GM18505 (cell line): ENCODE measurements at regions not wholly inside any gene's neighbourhood (a gene's known extent, or its start where the extent isn't known, plus 50 kb on each side); places are given as distances from the start of the nearest gene placed in this dataset.

Experiments used
- ATAC-seq: cut with Tn5 transposase; IDR thresholded peaks from one replicate; pipeline ENCODE4 v1.9.1; 2021; ENCODE audit not compliant: unreplicated experiment
- POLR2A ChIP-seq: IDR thresholded peaks from 4 replicates; pipeline ENCODE4 v1.6.1; 2011; ENCODE audit warnings: borderline replicate concordance; ENCODE audit not compliant: insufficient read depth, insufficient read length; ENCODE audit errors: extremely low read depth

- no peak for ATAC-seq
- TF ChIP-seq POLR2A, result no peak
Measured at GRCh38 chr14:46053221-46053620, 598.4 kb downstream of the RPL10L start.

GRCh38 chr14:46051796-46052195, 599.8 kb downstream of the RPL10L start:
- no peak for TF ChIP-seq POLR2A
- no peak for ATAC-seq

DNA sequence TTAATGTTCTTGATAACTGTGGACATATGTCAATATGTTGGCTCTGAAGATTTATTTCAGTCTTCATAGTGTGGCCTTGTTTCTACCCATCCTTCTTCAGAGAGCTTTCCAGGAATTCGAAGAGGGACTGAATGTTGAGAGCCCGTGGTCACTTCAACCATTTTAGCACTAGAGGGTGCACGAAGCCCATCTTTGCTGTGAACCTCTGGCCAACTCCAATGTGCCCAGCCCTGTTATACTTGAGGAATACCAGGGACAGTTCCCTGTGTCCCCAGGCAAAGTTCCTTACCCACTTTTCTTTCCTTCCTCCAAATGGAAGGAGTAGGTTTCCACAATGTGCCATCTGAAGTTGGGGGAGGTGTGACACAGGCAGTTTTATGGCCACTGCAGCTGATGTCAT, 603.5 kb downstream of the RPL10L start:
- TF ChIP-seq POLR2A, result no peak
- ATAC-seq, result no peak

DNA sequence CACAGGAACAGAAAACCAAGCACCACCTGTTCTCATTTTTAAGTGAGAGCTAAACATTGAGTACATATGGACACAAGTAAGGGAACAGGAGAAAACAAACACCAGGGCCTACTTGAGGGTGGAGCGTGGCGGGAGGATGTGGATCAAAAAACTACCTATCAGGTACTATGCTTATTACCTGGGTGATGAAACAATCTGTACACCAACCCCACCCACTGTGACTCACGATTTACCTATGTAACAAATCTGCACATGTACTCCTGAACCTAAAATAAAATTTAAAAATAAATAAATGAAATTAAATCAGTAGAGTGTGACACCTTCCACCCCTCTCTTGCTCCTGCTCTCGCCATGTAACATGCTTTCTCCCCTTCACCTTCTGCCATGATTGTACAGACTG, 615.5 kb downstream of the RPL10L start:
- ATAC-seq, result no peak

GRCh38 chr14:46034305-46034704, 617.3 kb downstream of the RPL10L start:
- no peak for ATAC-seq

More for the DNA sequence above, 615.5 kb downstream of the RPL10L start:
- no peak for TF ChIP-seq POLR2A

DNA sequence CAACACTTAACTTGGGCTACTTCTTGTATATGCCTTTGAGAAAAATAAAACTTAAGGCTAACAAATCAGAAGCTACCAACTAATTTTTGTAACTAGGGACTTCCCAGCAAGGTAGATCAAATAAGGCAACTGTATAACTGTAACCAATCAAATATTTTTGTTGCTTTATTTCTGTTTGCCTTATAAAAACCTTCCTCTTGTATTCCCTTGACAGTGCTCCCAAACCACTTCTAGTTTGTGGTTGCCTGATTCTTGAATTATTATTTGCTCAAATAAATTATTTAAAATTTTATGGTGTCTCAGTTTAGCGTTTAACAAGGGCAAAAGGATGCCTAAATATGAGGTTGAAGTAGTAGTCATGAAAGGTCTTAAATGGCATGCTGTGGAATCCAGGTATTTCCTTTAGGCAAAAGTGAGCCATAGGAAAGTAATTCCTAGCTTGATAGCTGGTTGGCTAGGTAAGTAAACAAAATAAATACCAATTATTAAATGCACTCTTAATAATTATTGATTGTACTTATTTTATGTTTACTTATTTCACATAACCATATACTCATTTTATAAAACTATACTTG, 632.6 kb downstream of the RPL10L start:
- no peak for ATAC-seq

More at GRCh38 chr14:46034305-46034704, 617.3 kb downstream of the RPL10L start:
- TF ChIP-seq POLR2A, result no peak

GRCh38 chr14:46008348-46008747, 643.2 kb downstream of the RPL10L start:
- no peak for TF ChIP-seq POLR2A
- ATAC-seq, result no peak

More for the DNA sequence above, 632.6 kb downstream of the RPL10L start:
- no peak for TF ChIP-seq POLR2A

GRCh38 chr14:45998554-45998953, 653.0 kb downstream of the RPL10L start:
- ATAC-seq, result no peak
- TF ChIP-seq POLR2A, result no peak

- TF ChIP-seq POLR2A, result no peak
- ATAC-seq, result no peak
Measured at GRCh38 chr14:45990252-45990651, 661.3 kb downstream of the RPL10L start.

DNA sequence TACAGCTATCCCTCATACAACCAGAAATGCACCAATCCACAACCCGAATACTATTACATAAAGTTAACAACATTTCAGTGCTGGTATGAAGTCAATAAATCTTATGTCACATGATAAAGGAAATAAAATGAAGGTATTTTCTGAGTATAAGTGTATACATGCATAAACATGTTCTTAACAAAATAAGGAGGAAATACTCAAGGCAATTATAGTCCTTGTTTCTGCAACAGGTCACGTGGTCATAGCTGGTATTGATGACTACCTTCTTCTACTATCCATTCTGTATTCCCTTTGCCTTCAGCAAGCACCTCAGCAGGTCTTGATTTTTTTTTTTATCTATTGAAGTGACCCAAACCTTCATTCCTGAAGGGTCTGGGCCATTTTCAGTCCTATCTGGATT, 675.6 kb downstream of the RPL10L start:
- no peak for ATAC-seq
- no peak for TF ChIP-seq POLR2A

DNA sequence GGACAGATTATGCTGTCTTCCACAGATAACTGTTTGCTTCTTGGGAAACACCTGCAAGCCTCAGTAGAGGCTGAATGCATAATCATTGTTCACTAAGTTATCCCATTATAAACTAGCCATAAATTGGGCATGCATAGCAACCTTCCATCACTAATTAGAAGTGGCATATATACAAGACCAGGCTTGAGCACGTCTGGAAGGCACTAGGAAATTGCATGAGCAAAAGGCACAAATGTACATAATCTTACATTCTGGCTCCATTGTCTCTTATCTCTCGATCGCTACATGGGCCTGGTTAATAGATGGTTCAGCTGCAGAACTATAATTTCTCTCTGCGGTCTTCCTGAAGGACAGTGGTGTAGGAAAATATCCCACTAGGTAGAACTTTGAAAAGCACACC, 679.2 kb downstream of the RPL10L start:
- no peak for ATAC-seq
- no peak for TF ChIP-seq POLR2A

- no peak for ATAC-seq
- no peak for TF ChIP-seq POLR2A
Measured at GRCh38 chr14:45970621-45971020, 681.0 kb downstream of the RPL10L start.

DNA sequence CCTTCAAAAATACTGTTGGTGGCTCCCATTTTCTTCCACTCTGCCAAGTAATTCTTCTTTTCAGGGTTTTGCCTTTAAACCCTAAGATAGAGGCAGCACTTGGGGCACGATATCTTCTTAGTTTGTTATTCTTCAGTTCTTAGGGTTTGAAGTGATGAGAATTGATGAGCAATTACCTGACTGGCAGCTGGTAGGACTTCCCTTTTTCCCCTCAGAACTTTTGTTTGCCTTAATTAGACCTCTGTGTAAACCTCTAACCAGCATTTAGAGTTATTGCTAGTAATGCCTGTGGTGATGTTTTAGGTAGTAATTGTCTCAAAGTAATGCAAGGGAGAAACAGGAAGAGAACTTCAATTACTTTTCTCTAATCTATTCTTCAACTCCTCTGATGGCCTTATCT, 683.5 kb downstream of the RPL10L start:
- ATAC-seq, result no peak
- TF ChIP-seq POLR2A, result no peak

DNA sequence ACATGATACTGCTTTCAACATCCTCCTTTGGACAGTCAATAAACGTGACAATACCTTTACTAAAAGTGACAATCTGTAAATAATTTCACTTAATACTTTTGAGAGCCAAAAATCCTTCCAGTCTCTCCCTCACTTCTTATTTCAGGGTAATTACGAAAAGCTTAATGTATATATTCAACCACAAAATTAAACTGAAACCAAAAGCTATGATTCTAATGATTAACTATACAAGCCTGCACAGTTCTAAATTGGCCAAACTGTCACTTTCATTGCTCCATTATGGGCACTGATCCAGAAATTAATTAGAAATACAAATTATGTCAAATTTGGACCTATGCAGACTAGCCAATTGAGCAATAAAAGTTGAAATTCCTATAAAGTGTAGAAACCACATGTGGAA, 696.5 kb upstream of the MIS18BP1 start:
- no peak for TF ChIP-seq POLR2A
- ATAC-seq, result no peak

- TF ChIP-seq POLR2A, result no peak
- no peak for ATAC-seq
Measured at GRCh38 chr14:45947830-45948229, 694.8 kb upstream of the MIS18BP1 start.

DNA sequence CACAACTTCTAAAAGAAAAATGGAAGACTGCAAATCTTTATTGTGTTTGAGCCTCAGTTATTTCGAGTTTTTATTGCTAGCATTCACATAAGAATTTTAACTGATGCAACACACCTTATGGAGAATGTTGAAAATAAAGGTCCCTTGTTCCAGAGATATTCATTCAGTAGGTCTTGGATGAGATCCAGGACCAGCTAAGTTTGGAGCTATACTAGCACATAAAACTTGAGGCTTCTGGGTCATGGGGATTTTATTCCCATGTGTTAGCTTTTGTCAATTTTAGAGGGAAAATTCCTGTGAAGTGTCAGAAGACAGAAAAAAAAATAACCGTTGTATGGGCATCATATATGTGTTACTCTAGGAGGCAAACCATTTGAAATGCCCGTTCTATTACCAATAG, 693.2 kb upstream of the MIS18BP1 start:
- no peak for TF ChIP-seq POLR2A
- ATAC-seq, result no peak

- TF ChIP-seq POLR2A, result no peak
- ATAC-seq, result no peak
Measured at GRCh38 chr14:45940318-45940717, 687.3 kb upstream of the MIS18BP1 start.
